A549 (cell line): ENCODE measurements at regions not wholly inside any gene's neighbourhood (a gene's known extent, or its start where the extent isn't known, plus 50 kb on each side); places are given as distances from the start of the nearest gene placed in this dataset.
A peak's percentile ranks its signal among the peaks of the same experiment; 100 is the strongest.

Source experiments
- ATAC-seq, 2 experiments: fragments of 200-7000 bp in 1 of 2; fragments of >200 bp in 1 of 2; cut with Nextera tagmentation in 1 of 2; cut with Tn5 transposase in 1 of 2; 3 replicates each; pipeline versions ENCODE4 v1.8.0 to v1.9.1; 2018 to 2020; ENCODE audit warnings: mild to moderate bottlenecking in 1 of 2, moderate library complexity in 1 of 2
- CTCF ChIA-PET: fragments of 300-600 bp; sonication (Branson Sonifier 250); formaldehyde crosslinking; extraction: SDS; loops from one replicate; lab custom pipeline; 2021; ENCODE audit warnings: antibody characterized with exemption, inconsistent platforms; lab: Yijun Ruan, JAX
- POLR2A ChIA-PET: fragments of 350-600 bp; formaldehyde crosslinking; extraction: SDS; loops from one replicate; lab custom pipeline; 2021; ENCODE audit warnings: antibody characterized with exemption, inconsistent platforms; lab: Yijun Ruan, JAX
- DNase-seq, 2 experiments: peaks; one replicate each; pipeline versions ENCODE4 v3.0.0 to v3.0.0-alpha.2; 2011 to 2016; ENCODE audit warnings: low read depth in 1 of 2, low spot score in 1 of 2
- FAIRE-seq: peaks from 2 replicates; lab custom pipeline; 2011; peaks lifted over from hg19 to GRCh38; lab: Jason Lieb, UNC
- H3K27ac ChIP-seq, 2 experiments: fragments of >200 bp; sonication (Bioruptor Twin); formaldehyde crosslinking; 3 replicates each; pipeline ENCODE4 v1.5.1; 2016 to 2017
- H3K4me1 ChIP-seq: fragments of >200 bp; sonication (Bioruptor Twin); formaldehyde crosslinking; 3 replicates; pipeline ENCODE4 v1.6.1; 2016
- H3K4me2 ChIP-seq: fragments of >200 bp; sonication (Bioruptor Twin); formaldehyde crosslinking; 3 replicates; pipeline ENCODE4 v1.6.1; 2016
- H3K4me3 ChIP-seq: fragments of >200 bp; sonication (Bioruptor Twin); formaldehyde crosslinking; 3 replicates; pipeline ENCODE4 v1.5.1; 2016
- H3K9me3 ChIP-seq: fragments of >200 bp; sonication (Bioruptor Twin); formaldehyde crosslinking; 3 replicates; pipeline ENCODE4 v1.6.1; 2016
- ATOH8 ChIP-seq: fragments of 250-450 bp; sonication (Bioruptor Pico); IDR thresholded peaks from 2 replicates; pipeline ENCODE4 v1.5.0; 2020; ENCODE audit warnings: low read depth, mild to moderate bottlenecking, moderate library complexity
- BCL3 ChIP-seq: fragments of >200 bp; sonication (Bioruptor Twin); formaldehyde crosslinking; IDR thresholded peaks from 3 replicates; pipeline ENCODE4 v1.6.1; 2016
- BHLHE40 ChIP-seq: IDR thresholded peaks from 2 replicates; pipeline ENCODE4 v1.6.1; 2012; ENCODE audit warnings: low read depth, low read length, inconsistent platforms
- CBX2 ChIP-seq: fragments of 200-600 bp; sonication (generic); IDR thresholded peaks from 2 replicates; pipeline ENCODE4 v1.6.1; 2016; ENCODE audit warnings: low read depth, mild to moderate bottlenecking, borderline replicate concordance
- CTCF ChIP-seq: fragments of >200 bp; sonication (Bioruptor Twin); formaldehyde crosslinking; IDR thresholded peaks from 3 replicates; pipeline ENCODE4 v1.5.1; 2016
- E2F6 ChIP-seq: IDR thresholded peaks from 2 replicates; pipeline ENCODE4 v1.6.1; 2012; ENCODE audit warnings: low read depth, borderline replicate concordance
- EHMT2 ChIP-seq: fragments of 200-600 bp; sonication (generic); IDR thresholded peaks from 2 replicates; pipeline ENCODE4 v1.6.1; 2016; ENCODE audit warnings: antibody characterized with exemption, low read depth, mild to moderate bottlenecking, moderate library complexity
- ELK1 ChIP-seq: fragments of 150-350 bp; IDR thresholded peaks from 2 replicates; pipeline ENCODE4 v1.6.1; 2014; ENCODE audit warnings: low read depth, mild to moderate bottlenecking, low read length
- FOXS1 ChIP-seq: fragments of 250-450 bp; sonication (Bioruptor Pico); IDR thresholded peaks from 2 replicates; pipeline ENCODE4 v1.5.0; 2020; ENCODE audit warnings: mild to moderate bottlenecking, moderate library complexity
- HEYL ChIP-seq: fragments of 250-450 bp; sonication (Bioruptor Pico); IDR thresholded peaks from 2 replicates; pipeline ENCODE4 v1.8.0; 2021; ENCODE audit warnings: mild to moderate bottlenecking, moderate library complexity
- JUNB ChIP-seq: fragments of >200 bp; sonication (Bioruptor Twin); formaldehyde crosslinking; IDR thresholded peaks from 2 replicates; pipeline ENCODE4 v1.6.1; 2016
- KDM1A ChIP-seq: fragments of 200-600 bp; sonication (generic); IDR thresholded peaks from 2 replicates; pipeline ENCODE4 v1.6.1; 2016; ENCODE audit warnings: low read depth, mild to moderate bottlenecking
- KDM5A ChIP-seq: fragments of 200-600 bp; sonication (generic); IDR thresholded peaks from 2 replicates; pipeline ENCODE4 v1.6.1; 2016; ENCODE audit warnings: antibody characterized with exemption, mild to moderate bottlenecking
- MAZ ChIP-seq: fragments of 150-350 bp; IDR thresholded peaks from 2 replicates; pipeline ENCODE4 v1.6.1; 2014; ENCODE audit warnings: antibody characterized with exemption, low read depth, low read length, borderline replicate concordance
- NFE2L2 ChIP-seq: fragments of 150-350 bp; conservative IDR thresholded peaks from 2 replicates; pipeline ENCODE4 v1.6.1; 2014; ENCODE audit warnings: low read length
- NPAS2 ChIP-seq: fragments of 250-450 bp; sonication (Bioruptor Pico); IDR thresholded peaks from 2 replicates; pipeline ENCODE4 v1.8.0; 2022; ENCODE audit warnings: mild to moderate bottlenecking, moderate library complexity, borderline replicate concordance
- NR3C1 ChIP-seq: fragments of >200 bp; sonication (Bioruptor Twin); formaldehyde crosslinking; IDR thresholded peaks from 3 replicates; pipeline ENCODE4 v1.6.1; 2017
- POLR2A ChIP-seq: IDR thresholded peaks from 2 replicates; pipeline ENCODE4 v1.6.1; 2012; ENCODE audit warnings: mild to moderate bottlenecking, low read length
- RAD21 ChIP-seq, 2 experiments: fragments of >200 bp in 1 of 2; sonication (Bioruptor Twin) in 1 of 2; formaldehyde crosslinking in 1 of 2; IDR thresholded peaks in 1 of 2; conservative IDR thresholded peaks in 1 of 2; 2 replicates in 1 of 2; 3 replicates in 1 of 2; pipeline ENCODE4 v1.6.1; 2012 to 2018; ENCODE audit warnings: inconsistent platforms in 1 of 2
- RCOR1 ChIP-seq: fragments of 150-350 bp; IDR thresholded peaks from 2 replicates; pipeline ENCODE4 v1.6.1; 2014; ENCODE audit warnings: antibody characterized with exemption, low read length, low read depth
- SMC3 ChIP-seq: fragments of >200 bp; sonication (Bioruptor Twin); formaldehyde crosslinking; IDR thresholded peaks from 3 replicates; pipeline ENCODE4 v1.6.1; 2018; ENCODE audit warnings: inconsistent platforms
- SREBF2 ChIP-seq: fragments of 450-650 bp; IDR thresholded peaks from 2 replicates; pipeline ENCODE4 v1.6.1; 2014; ENCODE audit warnings: mild to moderate bottlenecking, moderate library complexity
- ZC3H11A ChIP-seq: fragments of 450-650 bp; IDR thresholded peaks from 2 replicates; pipeline ENCODE4 v1.6.1; 2014; ENCODE audit warnings: antibody characterized with exemption, mild to moderate bottlenecking
- ZSCAN20 ChIP-seq: fragments of 250-450 bp; sonication (Bioruptor Pico); IDR thresholded peaks from 2 replicates; pipeline ENCODE4 v1.8.0; 2022; ENCODE audit warnings: mild to moderate bottlenecking, moderate library complexity
- whole genome bisulfite sequencing: methylation state at CpG from one replicate; pipeline ENCODE4 v1.1.6; 2017; ENCODE audit errors: missing lambda C conversion rate; 5-methylcytosine and 5-hydroxymethylcytosine counted together

- no peak for TF ChIP-seq JUNB
- no peak for TF ChIP-seq ZC3H11A
- TF ChIP-seq NR3C1, result no peak
- TF ChIP-seq MAZ, result no peak
- TF ChIP-seq KDM1A, result no peak
- no peak for TF ChIP-seq NPAS2 (CRISPR knock-in tag)
- TF ChIP-seq ELK1, result no peak
- TF ChIP-seq EHMT2, result no peak
- no peak for TF ChIP-seq SREBF2
- no peak for TF ChIP-seq BCL3
- TF ChIP-seq SMC3, result no peak
- TF ChIP-seq RCOR1, result no peak
- no peak for TF ChIP-seq POLR2A
- no peak for TF ChIP-seq CTCF
- TF ChIP-seq E2F6, result no peak
- no peak for TF ChIP-seq HEYL (CRISPR knock-in tag)
- TF ChIP-seq KDM5A, result no peak
- ChIA-PET CTCF (interaction anchor here (1.7 kb wide), 1 partner anchor 36 kb away, joined by 4 read pairs; no protein-coding TSS in a partner anchor), POLR2A (no interaction called here)
- 56% methylated on average over 2 of the region's 2 CpGs for WGBS
- ATAC-seq, result no peak
- DNase-seq, result no peak
- Histone ChIP-seq H3K4me3 (no peak overlapping the region), H3K9me3 (no peaks in the 10 kb centered on the region), H3K4me1 (peaks cover 28% of the 10 kb centered on the region), H3K4me2 (peak overlapping the region; percentile 49; the same call in 2 of the 3 replicates), H3K27ac (no peak overlapping the region)
- no peak for FAIRE-seq
Measured at GRCh38 chr10:28903063-28903462, 225.7 kb downstream of the BAMBI start.

- no peak for DNase-seq
- Histone ChIP-seq H3K4me3 (no peak overlapping the region), H3K27ac (no peak overlapping the region), H3K4me1 (peaks cover 28% of the 10 kb centered on the region), H3K9me3 (no peaks in the 10 kb centered on the region), H3K4me2 (peak overlapping the region; percentile 49)
- 19% methylated on average over 6 of the region's 6 CpGs for WGBS
- TF ChIP-seq EHMT2 (no peak), ZSCAN20 (CRISPR knock-in tag) (no peak), CBX2 (no peak), E2F6 (no peak), BHLHE40 (no peak), ATOH8 (no peak), NFE2L2 (no peak), FOXS1 (CRISPR knock-in tag) (no peak), RAD21 (conservative IDR thresholded peaks at IDR 0.05 in 1 of 2, IDR thresholded peaks at IDR 0.05 in 1 of 2) (no peak), JUNB (no peak)
- no peak for ATAC-seq
- POLR2A ChIA-PET, result no interaction called here
- FAIRE-seq, result no peak
- CTCF ChIA-PET, result interaction anchor here (1.5 to 1.7 kb wide), 2 partner anchors 13 to 35 kb away, joined by 4 to 5 read pairs; no protein-coding TSS in a partner anchor
Measured at GRCh38 chr10:28903736-28904135, 226.4 kb downstream of the BAMBI start.
